HG02852 (cell line): ENCODE measurements at regions not wholly inside any gene's neighbourhood (a gene's known extent, or its start where the extent isn't known, plus 50 kb on each side); places are given as distances from the start of the nearest gene placed in this dataset.
"Not testable (repeated sequence)": the region's sequence is repeated elsewhere in the genome, so short reads cannot be mapped to it uniquely, and the experiment has no call there.

Experiments
- ATAC-seq: cut with Tn5 transposase; IDR thresholded peaks from one replicate; pipeline ENCODE4 v1.9.1; 2021; ENCODE audit warnings: mild to moderate bottlenecking, moderate library complexity; ENCODE audit not compliant: unreplicated experiment

DNA sequence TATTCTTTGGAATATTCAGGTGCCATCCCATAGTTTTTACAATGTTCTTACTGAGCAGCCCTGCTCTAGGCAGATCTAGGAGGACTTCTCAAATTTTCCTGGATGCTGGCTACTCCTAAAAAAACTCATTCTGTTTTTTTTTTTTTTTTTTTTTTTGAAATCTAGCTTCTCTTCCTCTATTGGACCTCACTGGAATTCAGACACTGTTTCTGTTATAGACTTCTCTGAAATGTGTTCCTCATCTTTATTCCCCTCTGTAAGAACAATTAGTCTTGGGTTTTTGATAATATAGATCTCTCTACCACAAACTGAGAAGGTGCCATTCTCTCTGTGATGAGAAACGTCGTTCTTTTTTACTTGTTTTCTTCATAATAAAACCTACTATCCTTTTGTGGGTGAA lies 115.3 kb upstream of the CCND2 start:
- ATAC-seq = no peak

DNA sequence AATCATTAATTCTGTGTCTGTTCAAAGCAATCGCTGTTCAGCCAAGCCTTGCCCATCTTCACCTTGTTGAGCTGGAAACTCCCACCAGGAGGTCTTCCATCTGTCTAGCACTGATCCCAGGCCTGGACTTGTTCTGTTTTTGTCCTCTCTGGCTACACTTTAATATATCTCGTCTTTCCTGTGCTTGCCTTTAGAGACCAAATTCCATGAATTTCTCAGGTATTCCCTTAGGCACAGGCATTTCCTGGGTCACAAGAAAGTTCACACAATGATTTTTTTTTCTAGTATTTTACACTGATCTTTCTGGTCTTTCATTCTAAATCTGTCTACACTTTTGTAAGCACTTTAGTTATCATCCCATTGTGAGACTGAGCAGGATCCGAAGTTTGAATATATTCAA lies 116.4 kb upstream of the CCND2 start:
- ATAC-seq = no peak

- no peak for ATAC-seq
These were observed 117.2 kb upstream of the CCND2 start for GRCh38 chr12:4156317-4156716.

GRCh38 chr12:4154672-4155225 lies 118.8 kb upstream of the CCND2 start:
- no peak for ATAC-seq

- peak; percentile 85 for ATAC-seq
These were observed 120.1 kb upstream of the CCND2 start for GRCh38 chr12:4153343-4153892.

DNA sequence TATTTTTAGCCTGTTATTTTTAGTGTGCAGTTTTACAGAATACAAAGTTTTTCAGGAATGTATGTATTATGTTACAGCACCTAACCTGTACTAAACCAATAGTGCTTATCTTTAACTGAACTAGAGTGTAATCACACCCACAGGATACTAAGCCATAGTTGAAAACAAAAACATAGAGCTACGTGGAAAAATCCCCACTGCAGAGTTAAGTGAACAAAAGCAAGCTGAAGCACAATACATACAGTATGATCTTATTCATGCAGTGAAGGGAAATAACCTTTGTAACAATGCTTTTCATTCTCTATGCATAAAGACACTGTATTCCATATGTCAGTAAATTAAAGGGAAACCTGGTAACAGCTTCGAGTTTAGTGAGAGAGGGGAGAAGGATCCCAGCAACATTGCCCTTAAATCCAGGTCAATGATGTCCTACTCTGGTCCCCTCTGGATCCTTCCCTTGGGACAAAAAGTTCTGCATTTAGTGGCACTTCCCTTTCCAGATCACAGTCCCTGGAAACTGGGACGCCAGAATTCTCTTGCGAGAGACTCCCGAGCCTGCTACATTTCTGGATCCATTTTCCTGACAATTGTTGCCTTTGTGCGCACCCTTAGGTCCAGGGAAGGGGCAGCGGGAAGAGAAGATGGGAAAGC lies 121.3 kb upstream of the CCND2 start:
- ATAC-seq = no peak

DNA sequence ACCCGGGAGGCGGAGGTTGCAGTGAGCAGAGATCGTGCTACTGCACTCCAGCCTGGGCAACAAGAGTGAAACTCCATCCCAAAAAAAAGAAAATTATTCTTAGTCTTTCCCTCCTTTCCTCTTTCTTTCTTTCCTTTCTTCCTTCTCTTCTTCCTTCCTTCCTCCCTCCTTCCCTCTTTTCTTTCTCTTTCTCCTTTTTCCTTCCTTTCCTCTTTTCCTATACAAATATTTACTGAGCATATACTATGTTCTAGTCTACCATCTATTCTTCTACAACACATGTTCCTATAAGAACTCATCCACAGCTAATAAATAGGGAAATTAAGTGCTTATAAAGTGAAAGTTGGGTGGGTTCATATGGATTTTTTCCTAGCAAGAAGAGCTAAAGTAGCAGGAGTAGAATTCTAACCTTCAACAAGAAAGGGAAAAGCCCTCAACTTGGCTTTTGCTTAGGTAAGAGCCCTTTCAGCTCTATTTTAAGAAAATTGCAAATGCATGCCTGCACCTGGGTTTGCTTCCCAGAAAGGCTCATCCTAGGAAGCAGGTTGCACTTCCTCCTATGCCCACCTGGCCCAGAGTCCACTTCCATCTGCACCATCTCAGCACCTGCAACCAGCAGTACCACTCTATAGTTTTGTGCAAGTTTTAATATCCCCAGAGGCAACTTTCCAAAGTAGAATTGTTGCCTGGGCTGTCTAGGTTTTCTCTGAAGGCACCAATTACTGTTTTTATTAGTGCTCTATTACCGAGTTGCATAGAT lies 122.0 kb upstream of the CCND2 start:
- no peak for ATAC-seq

DNA sequence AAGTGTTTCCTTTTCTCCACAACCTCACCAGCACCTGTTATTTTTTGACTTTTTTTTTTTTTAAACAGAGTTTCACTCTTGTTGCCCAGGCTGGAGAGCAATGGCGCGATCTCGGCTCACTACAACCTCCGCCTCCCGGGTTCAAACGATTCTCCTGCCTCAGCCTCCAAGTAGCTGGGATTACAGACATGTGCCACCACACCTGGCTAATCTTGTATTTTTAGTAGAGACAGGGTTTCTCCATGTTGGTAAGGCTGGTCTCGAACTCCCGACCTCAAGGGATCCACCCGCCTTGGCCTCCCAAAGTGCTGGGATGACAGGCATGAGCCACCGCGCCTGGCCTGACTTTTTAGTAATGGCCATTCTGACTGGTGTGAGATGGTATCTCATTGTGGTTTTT lies 123.2 kb upstream of the CCND2 start:
- not testable (repeated sequence) for ATAC-seq

DNA sequence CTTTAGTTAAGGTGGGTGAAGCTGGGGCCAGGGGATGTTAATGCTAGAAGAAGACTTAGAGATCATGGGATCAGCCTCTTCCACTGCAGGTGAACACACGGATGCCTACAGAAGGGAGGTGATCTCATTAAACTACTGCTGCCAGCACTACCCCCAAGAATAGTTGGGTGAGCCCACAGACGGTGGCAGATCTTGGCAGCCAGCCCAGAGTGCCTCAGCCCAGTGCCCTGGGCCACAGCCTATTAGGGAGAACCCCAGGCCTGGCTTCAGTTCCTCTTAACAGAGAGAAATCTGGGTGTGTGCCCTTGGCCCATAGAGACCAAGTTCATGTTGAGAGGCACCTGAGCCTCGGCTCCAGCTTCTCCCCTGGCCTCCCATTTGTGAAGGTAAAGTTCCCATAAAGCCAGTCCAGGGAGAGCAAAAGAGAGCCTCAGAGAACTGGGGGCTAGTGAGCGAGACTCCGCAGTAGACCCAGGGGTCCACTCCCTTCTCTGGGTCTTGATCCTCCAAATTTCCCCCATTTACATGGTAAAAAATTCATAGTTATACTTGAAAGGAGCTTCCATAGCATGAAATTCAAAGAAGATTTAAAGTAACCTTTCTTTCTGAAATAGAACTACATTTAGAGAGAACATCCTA lies 125.0 kb upstream of the CCND2 start:
- ATAC-seq = peak; percentile 31

GRCh38 chr12:4147031-4147481 lies 126.5 kb upstream of the CCND2 start:
- no peak for ATAC-seq

- ATAC-seq = no peak
These were observed 127.3 kb upstream of the CCND2 start for GRCh38 chr12:4145990-4146859.

DNA sequence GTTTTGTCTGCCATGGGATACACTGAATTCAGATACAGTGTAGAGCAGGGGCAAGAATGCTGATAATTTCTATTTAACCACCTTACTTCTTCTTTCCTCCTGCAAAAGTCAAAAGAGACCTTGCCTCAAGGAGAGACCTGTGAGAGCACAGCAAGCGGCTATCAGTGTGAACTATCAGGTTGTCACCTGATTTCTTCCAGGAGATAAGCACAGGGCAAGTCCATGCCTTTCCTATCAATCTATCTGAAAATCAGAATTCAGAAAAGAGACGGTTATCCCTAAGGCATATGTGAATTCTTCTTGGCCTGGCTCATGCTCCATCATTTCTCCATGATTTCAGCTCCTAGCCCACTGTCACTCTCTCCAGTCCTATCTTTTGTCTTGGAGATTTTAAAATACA lies 128.9 kb upstream of the CCND2 start:
- ATAC-seq = no peak

GRCh38 chr12:4143896-4144295 lies 129.7 kb upstream of the CCND2 start:
- ATAC-seq = no peak

DNA sequence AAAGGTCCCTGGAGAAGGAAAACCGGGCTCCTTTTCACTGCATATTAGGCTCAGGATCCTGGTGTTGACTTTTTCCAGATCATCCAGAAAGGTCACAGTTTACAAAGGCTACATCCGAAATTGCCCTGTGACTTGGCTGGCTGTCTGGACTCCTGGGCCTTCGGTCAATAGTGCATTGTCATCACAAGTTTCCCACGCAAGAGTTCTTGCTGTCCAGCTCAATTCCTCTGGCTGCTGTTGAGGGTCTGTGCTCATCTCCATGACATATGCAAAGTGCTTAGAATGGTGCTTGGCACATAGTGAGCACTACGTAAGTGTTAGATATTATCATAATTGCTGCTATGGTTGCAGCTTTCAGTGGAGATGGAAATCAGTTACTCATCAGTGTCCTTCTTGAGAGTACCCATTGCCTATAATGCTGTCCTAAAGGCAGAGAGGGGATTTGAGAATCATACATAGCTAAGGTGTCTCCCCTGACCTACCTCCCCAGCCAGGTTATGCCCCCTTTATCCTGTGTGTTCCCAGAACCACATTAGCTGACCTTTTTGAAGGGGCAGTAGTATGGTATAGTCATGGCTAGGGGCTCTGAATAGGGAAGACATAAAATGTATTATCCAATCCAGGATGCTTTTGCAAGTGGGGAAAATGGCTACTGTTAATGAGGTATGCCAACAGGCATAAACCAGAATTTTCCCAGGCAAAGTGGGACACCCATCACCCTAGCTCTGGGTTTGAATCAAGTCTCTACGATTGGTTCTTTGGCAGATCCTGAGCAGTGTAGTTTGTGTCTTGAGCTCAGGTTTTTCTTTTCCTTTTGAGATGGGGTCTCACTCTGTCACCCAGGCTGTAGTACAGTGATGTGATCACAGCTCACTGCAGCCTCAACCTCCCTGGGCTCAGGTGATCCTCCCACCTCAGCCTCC lies 132.0 kb upstream of the CCND2 start:
- no peak for ATAC-seq

- ATAC-seq = no peak
These were observed 132.8 kb upstream of the CCND2 start for GRCh38 chr12:4140581-4141301.

GRCh38 chr12:4139191-4139590 lies 134.4 kb upstream of the CCND2 start:
- ATAC-seq = no peak

- not testable (repeated sequence) for ATAC-seq
These were observed 135.0 kb upstream of the CCND2 start for GRCh38 chr12:4138532-4138931.

DNA sequence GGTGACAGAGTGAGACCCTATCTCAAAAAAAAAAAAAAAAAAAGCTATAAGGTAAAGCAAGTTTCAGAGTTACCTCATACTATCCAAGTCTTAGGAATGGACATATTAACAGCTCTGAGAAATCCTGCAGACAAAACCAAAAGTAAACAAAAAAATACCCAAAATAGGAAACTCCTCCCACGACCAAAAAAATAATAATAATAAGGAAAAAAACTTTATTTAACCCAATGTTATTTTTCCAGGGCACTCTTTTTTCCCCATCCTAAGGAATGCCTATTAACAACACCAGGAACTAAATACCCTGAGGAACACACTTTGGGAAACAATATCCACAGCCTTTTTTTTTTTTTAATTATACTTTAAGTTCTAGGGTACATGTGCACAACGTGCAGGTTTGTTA lies 135.5 kb upstream of the CCND2 start:
- ATAC-seq = no peak

- no peak for ATAC-seq
These were observed 136.1 kb upstream of the CCND2 start for GRCh38 chr12:4137441-4137840.
